ENCODE measurements at regions not wholly inside any gene's neighbourhood (a gene's known extent, or its start where the extent isn't known, plus 50 kb on each side); places are given as distances from the start of the nearest gene placed in this dataset.
"Not testable (repeated sequence)": the region's sequence is repeated elsewhere in the genome, so short reads cannot be mapped to it uniquely, and the experiment has no call there.

GRCh38 chr10:120111628-120112027 is 219.1 kb downstream of the SEC23IP start:
- no peak for DNase-seq (ENCODE audit: low spot score)

DNA sequence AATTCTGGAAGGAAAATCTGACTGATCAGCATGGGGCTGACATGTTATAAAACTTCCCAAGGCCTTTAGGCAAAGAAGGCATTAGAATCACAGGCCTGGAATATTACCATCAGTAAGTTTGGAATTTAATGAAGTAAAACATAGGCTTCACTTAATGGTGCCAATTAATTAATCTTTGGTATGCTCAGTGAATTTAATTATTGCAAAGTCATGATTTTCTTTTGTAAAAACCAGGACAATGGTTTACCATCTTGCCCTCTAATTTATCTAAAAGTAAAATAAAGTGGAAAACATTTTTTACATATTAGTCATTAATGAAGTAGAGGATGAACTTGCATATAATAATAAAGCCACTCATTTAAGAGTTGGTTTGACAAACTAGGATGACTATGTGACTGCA is 220.3 kb downstream of the SEC23IP start:
- no peak for DNase-seq (ENCODE audit: low spot score)

DNA sequence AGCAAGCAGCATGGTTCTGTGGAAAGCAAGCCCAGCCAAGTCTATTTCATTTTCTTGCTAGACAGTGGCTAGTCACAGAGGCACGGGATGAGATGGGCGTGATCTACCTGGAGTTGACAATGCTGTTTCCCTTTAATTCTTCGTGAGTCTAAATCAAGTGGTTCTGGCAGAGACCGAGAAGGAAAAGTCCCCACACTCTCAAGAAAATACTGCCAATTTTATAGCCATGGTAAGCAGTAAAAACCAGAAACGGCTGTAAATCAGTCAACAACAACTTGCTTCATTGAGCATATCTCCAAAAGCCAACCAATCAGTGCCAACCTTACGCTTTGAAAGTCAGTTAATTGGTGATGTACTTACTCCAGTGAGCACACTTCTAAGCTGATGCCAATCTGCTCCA is 223.4 kb downstream of the SEC23IP start:
- DNase-seq (ENCODE audit: low spot score) = no peak

DNA sequence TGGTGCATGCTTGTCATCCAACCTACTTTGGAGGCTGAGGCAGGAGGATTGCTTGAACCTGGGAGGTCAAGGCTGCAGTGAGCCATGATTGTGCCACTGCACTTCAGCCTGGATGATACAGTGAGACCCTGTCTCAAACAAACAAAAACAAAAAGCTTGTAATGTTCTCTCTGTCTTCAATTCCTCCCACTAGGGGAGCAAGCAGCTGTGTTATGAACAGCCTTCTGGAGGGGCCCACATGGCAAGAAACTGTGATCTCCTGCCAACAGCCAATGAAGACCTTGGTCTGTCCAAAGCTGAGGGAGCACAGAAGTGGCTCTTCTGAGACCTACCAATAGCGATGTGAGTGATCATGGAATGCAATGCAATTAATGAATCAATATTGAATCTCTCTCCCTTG is 229.2 kb downstream of the SEC23IP start:
- DNase-seq (ENCODE audit: low spot score) = no peak

GRCh38 chr10:120131183-120131582 is 238.7 kb downstream of the SEC23IP start:
- DNase-seq (ENCODE audit: low spot score) = no peak

DNA sequence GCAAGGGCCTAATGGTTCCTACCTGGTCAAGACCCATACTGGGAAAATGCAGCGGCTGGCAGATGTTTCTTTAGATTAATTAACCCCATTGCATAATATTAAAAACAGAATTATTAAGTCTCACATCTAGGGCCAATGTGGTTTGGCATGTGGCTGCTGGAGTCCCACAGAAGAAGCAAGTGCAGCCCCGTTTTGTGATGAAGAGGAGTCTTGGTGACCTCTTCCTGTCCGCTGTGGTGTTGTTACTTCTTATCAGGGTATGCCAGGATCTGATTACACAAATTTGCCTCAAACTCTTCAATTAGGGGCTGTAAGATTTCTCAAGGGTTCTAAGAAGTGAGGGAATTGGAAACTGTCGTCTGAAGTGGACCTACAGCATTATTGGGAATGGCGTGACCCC is 240.3 kb downstream of the SEC23IP start:
- no peak for DNase-seq (ENCODE audit: low spot score)

DNA sequence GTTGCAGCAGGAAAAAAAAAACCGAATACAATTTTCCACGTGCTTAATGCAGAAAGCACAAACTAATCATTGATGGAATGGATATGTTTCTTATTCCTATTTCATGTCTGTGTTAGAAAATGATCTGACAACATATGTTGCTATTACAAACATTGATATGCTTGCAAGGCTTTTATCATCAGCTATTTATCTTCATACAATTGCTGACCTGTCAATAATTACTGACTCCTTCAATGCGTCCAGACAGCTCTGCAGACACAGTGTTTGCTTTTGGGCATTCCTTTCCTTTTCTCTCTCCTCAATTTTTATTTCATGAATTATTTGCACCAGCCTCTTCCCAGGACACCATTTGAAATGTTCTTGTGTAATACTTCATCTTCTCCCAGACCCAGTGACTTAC is 246.2 kb downstream of the SEC23IP start:
- DNase-seq (ENCODE audit: low spot score) = no peak

DNA sequence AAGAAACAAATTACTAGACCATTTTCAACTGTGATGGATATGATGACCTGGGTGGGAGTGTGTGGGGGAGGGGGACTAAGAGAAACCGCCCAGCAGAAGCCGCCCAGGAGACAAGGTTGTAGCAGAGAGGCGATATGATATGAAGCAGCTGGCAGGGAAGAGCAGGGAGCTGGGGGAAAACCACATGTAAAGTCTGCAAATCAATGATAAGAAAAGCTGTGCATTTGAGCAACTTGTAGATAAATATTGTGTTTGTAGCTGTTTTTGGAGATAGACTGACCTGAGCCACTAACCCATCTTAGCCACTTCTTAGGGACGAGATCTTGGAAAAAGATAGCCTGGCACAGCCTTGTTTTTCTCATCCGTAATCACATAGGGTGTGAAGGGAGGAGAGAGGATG is 252.6 kb downstream of the SEC23IP start:
- no peak for DNase-seq (ENCODE audit: low spot score)

DNA sequence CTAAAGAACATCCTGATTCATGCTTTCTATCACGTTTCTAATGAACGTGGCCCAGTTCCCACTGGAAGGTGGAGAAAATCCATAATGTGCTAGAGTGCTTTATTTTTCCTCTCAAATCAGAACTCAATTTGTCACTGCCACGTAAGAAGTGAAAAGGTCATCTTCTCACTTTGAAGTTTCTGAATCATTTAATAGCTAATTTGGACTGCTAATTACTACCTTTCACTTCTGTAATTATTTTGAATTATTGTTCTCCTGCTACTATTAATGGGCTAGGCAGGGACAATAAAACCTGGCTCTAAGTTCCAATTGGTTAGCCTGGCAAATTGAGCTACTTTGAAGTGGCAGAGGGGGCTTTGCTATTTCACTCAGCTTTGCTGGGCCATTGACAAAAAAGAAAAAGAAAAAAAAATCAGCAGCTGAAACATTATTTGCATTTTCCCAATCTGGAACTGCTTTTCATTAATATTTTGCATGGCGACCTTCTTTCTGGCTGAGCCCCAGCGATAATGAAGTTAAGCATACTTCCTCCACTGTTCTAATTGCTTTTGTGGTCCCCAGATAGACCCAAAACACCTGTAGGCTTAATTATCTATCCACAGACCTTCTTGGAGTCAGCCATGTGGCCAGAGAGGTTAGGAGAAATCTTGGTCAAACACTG is 264.2 kb downstream of the SEC23IP start:
- no peak for DNase-seq (ENCODE audit: low spot score)

- no peak for DNase-seq (ENCODE audit: low spot score)
These were observed 268.6 kb downstream of the SEC23IP start for GRCh38 chr10:120161111-120161510.

GRCh38 chr10:120162471-120162870 is 269.9 kb downstream of the SEC23IP start:
- DNase-seq (ENCODE audit: low spot score) = no peak

- no peak for DNase-seq (ENCODE audit: low spot score)
These were observed 279.8 kb downstream of the SEC23IP start for GRCh38 chr10:120172356-120172755.

DNA sequence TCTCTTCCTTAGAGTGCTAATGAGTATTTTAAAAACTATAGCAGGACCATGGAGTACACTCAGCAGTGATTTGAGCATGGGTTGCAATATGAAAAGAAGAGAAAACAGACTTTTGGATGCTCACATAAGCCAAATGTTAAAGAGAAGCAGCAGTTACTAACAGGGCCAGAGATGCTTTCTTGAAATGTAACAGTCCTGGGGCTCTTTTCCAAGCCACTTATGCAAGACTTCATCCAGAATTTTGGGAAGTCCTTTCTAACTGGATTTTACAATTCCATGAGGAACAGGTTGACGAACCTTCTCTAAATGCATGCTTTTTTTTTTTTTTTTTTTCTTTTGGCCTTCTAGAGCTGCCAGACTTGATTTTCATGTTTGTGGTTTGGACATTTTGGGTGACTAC is 282.0 kb downstream of the SEC23IP start:
- no peak for DNase-seq (ENCODE audit: low spot score)

GRCh38 chr10:120177330-120177729 is 279.7 kb upstream of the PLPP4 start:
- no peak for DNase-seq (ENCODE audit: low spot score)

DNA sequence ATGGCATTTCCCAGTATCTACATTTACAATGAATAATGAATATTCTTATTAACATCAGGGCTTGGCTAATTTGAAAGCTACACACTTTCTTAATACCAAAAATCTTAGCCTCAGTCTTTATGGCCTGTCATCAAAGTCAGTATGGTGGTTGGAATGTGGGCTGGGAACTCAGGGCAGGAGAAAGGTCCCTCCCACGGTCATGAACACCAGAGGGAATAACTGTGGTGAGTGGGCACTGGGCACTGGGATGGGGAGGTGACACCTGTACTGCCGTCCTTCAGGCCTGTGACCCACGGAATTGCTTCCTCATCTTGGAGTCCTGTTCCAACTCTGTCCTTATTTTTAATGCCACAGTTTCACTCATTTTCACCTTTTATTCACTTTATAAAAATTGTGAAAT is 276.9 kb upstream of the PLPP4 start:
- DNase-seq (ENCODE audit: low spot score) = no peak

GRCh38 chr10:120181154-120181553 is 275.9 kb upstream of the PLPP4 start:
- no peak for DNase-seq (ENCODE audit: low spot score)

GRCh38 chr10:120182431-120182830 is 274.6 kb upstream of the PLPP4 start:
- no peak for DNase-seq (ENCODE audit: low spot score)

- DNase-seq (ENCODE audit: low spot score) = no peak
These were observed 273.5 kb upstream of the PLPP4 start for GRCh38 chr10:120183546-120183945.

DNA sequence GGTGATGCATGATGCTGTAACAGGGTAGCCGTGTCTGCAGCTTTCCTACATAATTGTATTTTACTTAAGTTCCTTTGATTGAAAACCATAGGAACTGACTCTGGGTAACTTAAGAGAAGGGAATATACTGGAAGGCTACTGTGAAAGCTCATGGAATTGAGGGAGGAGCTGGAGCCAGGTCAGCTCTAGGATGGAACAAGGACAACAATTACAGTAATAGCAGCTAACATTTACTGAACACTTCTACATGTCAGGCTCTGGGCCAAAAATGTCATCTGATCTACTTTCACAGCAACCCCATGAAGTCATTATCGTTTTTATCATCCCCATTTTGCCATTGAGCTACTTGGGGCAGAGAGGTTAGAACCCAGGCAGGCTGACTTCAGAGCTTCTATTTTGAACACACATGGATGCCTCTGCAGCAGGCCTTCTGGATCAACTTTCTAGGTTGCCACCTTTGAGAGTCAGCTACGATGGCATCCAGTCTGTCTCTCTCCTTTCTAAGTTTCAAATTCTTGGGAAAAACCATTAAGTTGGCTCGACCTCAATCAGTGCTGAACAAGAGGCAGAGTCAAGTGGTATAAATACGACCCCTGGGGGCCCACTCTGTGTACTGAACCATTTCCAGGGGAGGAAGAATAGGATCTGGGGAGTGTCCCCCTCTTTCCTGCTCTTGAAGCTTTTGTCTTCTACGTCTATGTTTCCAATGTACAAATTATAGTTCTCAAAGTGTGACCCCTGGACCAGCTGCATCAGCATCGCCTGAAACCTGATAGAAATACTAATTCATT is 272.3 kb upstream of the PLPP4 start:
- DNase-seq (ENCODE audit: low spot score) = no peak

DNA sequence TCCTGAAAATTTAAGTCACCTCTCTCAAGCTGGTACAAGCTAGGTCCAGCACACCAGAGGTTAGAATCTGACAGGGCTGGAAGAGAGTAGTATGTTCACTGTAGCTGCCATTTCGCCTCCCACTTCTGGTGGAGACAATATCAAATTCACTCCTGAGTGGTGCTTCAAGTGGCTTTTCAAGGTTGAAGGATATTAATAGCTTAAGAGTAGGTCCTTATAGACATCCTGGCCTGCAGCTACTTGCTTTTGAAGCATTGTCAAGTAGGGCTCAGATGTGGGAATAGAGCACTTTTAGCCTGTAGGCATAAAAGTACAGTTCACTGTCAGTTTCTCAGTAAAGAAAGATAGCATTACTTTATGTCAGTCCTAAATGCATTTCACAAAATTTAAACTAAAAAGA is 270.5 kb upstream of the PLPP4 start:
- no peak for DNase-seq (ENCODE audit: low spot score)

GRCh38 chr10:120187168-120187567 is 269.9 kb upstream of the PLPP4 start:
- not testable (repeated sequence) for DNase-seq (ENCODE audit: low spot score)

DNA sequence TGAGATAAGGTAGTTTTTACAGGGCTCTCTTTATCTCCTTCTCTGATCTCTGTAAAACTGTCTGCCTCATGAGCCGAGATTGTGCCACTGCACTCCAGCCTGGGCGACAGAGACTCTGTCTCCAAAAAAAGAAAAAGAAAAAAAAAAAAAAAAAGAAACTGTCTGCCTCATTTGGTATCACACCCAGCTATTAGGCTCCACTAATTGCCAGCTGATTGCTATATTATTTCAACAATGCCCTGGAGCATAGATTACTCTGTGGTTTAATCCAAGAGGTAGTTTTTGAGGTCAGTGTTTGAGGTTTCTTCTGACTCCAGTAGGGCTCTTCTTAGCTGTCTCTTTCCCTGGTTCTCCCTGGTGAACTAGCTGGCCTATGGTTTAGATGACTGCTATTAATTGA is 268.1 kb upstream of the PLPP4 start:
- no peak for DNase-seq (ENCODE audit: low spot score)

DNA sequence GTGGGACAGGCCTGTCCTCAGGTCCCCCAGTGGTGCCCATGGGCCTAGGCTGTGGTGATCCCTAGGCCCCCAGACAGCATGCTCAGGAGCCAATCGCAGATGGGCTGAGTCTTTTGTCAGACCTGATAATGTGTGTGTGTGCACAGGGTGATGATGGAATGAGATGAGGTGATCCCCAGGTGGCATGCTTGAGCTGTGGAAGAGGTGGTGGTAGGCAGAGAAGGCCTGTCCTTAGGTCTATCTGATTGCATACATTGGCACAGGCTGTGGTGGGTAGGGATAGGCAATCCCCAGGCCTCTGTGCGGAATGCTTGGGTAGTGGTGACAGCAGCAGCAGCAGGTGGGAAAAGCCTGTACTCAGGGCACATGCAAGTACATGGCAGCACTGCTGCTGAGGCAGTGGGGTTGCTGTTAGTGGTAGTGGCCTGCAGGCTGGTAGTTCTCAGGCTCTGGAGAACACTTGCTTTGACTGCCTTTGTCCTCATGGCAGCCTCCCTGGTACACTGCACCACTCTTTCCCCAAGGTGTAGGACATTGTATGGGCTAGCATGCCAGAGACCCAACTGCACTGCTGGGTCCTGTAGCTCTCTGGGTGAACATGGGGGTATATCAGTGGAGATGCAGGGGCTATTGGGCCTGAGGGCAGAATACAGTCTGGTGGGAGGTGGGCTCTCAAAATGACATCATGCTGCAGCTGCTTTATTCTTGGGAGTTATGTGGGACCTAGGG is 260.9 kb upstream of the PLPP4 start:
- DNase-seq (ENCODE audit: low spot score) = no peak

Measured in hematopoietic multipotent progenitor cell treated with erythropoietin and hydrocortisone succinate and interleukin-3 and kit ligand, for 15 days (in vitro differentiated cells).